ENCODE measurements at regions not wholly inside any gene's neighbourhood (a gene's known extent, or its start where the extent isn't known, plus 50 kb on each side); places are given as distances from the start of the nearest gene placed in this dataset.

GRCh38 chr2:223481486-223481885, 120.7 kb downstream of the SCG2 start:
- no peak overlapping the region for H4K91ac ChIP-seq (replicated peaks; ENCODE audit: insufficient read length, low read length)
- H3K23ac ChIP-seq (ENCODE audit: insufficient read length) = no peak overlapping the region
- H4K20me1 ChIP-seq (replicated peaks in 1 of 2; ENCODE audit: control insufficient read depth in 1 of 2, insufficient read depth in 2 of 2, low read length in 2 of 2) = no peaks in the 10 kb centered on the region
- H3K4me1 ChIP-seq (replicated peaks in 1 of 4; ENCODE audit: control insufficient read depth in 3 of 4, insufficient read depth in 4 of 4, low read length in 3 of 4) = no peaks in the 10 kb centered on the region
- no peak overlapping the region for H3K9ac ChIP-seq (replicated peaks in 1 of 4; ENCODE audit: extremely low read depth in 1 of 4, low read depth in 3 of 4, low read length in 3 of 4)
- no peak overlapping the region for H3K4me2 ChIP-seq (ENCODE audit: insufficient read depth in 1 of 2, low read depth in 2 of 2, low read length in 2 of 2)
- no peak overlapping the region for H2BK12ac ChIP-seq (ENCODE audit: low read depth, low read length)
- peaks cover 0 to 1% (median 0%) of the 10 kb centered on the region in 4 experiments; a peak in 1 of 7 replicates for H3K27me3 ChIP-seq (replicated peaks in 1 of 4; ENCODE audit: control insufficient read depth in 3 of 4, extremely low read depth in 1 of 4, insufficient read depth in 3 of 4, low read length in 3 of 4)
- no peak overlapping the region for H3K4me3 ChIP-seq (ENCODE audit: extremely low read depth in 1 of 4, insufficient read depth in 2 of 4, low read depth in 3 of 4, low read length in 4 of 4)
- no peak overlapping the region for H2AFZ ChIP-seq (ENCODE audit: low read length)
- H2BK15ac ChIP-seq (ENCODE audit: low read length) = no peak overlapping the region
- TF ChIP-seq CTBP2 (IDR thresholded peaks at IDR 0.05; ENCODE audit: borderline replicate concordance, insufficient read depth, insufficient read length, low read length) (no peak), CHD2 (IDR thresholded peaks at IDR 0.05; ENCODE audit: low read length) (no peak), RFX5 (IDR thresholded peaks at IDR 0.05; ENCODE audit: borderline replicate concordance, low read depth, low read length) (no peak), GTF2F1 (IDR thresholded peaks at IDR 0.05; ENCODE audit: borderline replicate concordance, low read depth, low read length) (no peak), EZH2 (IDR thresholded peaks at IDR 0.05; ENCODE audit: low read depth, low read length, severe bottlenecking) (no peak), CHD1 (IDR thresholded peaks at IDR 0.05; ENCODE audit: low read depth, low read length) (no peak), KDM1A (IDR thresholded peaks at IDR 0.05; ENCODE audit: borderline replicate concordance, low read length) (no peak), TEAD4 (IDR thresholded peaks at IDR 0.05; ENCODE audit: low read depth, low read length) (no peak), CBX5 (IDR thresholded peaks at IDR 0.05; ENCODE audit: low read depth, low read length) (no peak), SUZ12 (IDR thresholded peaks at IDR 0.05; ENCODE audit: low read length) (no peak), SP1 (IDR thresholded peaks at IDR 0.05; ENCODE audit: low read depth, low read length) (no peak), TBP (IDR thresholded peaks at IDR 0.05; ENCODE audit: low read depth, low read length) (no peak), BRCA1 (IDR thresholded peaks at IDR 0.05; ENCODE audit: low read depth, low read length) (no peak), HDAC6 (IDR thresholded peaks at IDR 0.05; ENCODE audit: low read depth, low read length) (no peak), BCL11A (IDR thresholded peaks at IDR 0.05; ENCODE audit: low read depth in 2 of 2, low read length in 2 of 2) (no peak), BACH1 (IDR thresholded peaks at IDR 0.05; ENCODE audit: low read length) (no peak)
- H2BK20ac ChIP-seq (ENCODE audit: low read length) = no peak overlapping the region
- POLR2A ChIA-PET (ENCODE audit: partially characterized antibody) = no interaction called here
- H4K8ac ChIP-seq (ENCODE audit: extremely low read depth, insufficient read depth, low read length) = no peak overlapping the region
- CTCF ChIA-PET (ENCODE audit: partially characterized antibody) = interaction anchor here (1.0 kb wide), 1 partner anchor 25 kb away, joined by 3 read pairs; no protein-coding TSS in a partner anchor
- H3K18ac ChIP-seq (ENCODE audit: extremely low read depth, low read length) = no peak overlapping the region
- no peak overlapping the region for H2BK120ac ChIP-seq (replicated peaks; ENCODE audit: low read depth, low read length)
- no peak for DNase-seq (ENCODE audit: low read depth in 1 of 2, low spot score in 2 of 2)
- H3K14ac ChIP-seq (ENCODE audit: insufficient read length) = no peak overlapping the region
- no peak overlapping the region for H3K4ac ChIP-seq (replicated peaks; ENCODE audit: insufficient read length, low read depth, low read length)
- H3K23me2 ChIP-seq (ENCODE audit: low read depth, low read length) = no peaks in the 10 kb centered on the region
- 89% methylated on average over 5 of the region's 5 CpGs; no CpG with 5 or more reads in 1 of the 2 experiments for WGBS, 2 experiments (ENCODE audit: extremely low coverage in 1 of 2, insufficient coverage in 1 of 2, insufficient read length in 1 of 2, insufficient replicate concordance in 2 of 2, low coverage in 1 of 2, low lambda C conversion rate in 2 of 2, missing lambda C conversion rate in 1 of 2)
- no peaks in the 10 kb centered on the region for H3K79me2 ChIP-seq (ENCODE audit: control insufficient read depth in 1 of 2, insufficient read depth in 2 of 2, low read length in 2 of 2)
- no peak overlapping the region for H3K27ac ChIP-seq (ENCODE audit: low read depth, low read length)
- H2AK5ac ChIP-seq (ENCODE audit: low read depth, low read length) = no peak overlapping the region
- no peaks in the 10 kb centered on the region for H3K79me1 ChIP-seq (ENCODE audit: low read depth, low read length)
- no peak overlapping the region for H4K5ac ChIP-seq (ENCODE audit: insufficient read length, low read depth, low read length)
- H3K9me3 ChIP-seq (ENCODE audit: insufficient read depth in 2 of 2, low read depth in 1 of 2, low read length in 1 of 2) = no peaks in the 10 kb centered on the region
- H2BK5ac ChIP-seq (ENCODE audit: low read depth, low read length) = no peak overlapping the region
- no peak for FAIRE-seq
- no peak overlapping the region for H3K56ac ChIP-seq (replicated peaks; ENCODE audit: insufficient read length, low read depth, low read length)
- no peaks in the 10 kb centered on the region for H3K36me3 ChIP-seq (ENCODE audit: control insufficient read depth in 2 of 4, insufficient read depth in 4 of 4, low read length in 3 of 4)

Measured in H1 (cell line).